Spleen (tissue), 7 donors: ENCODE measurements at regions not wholly inside any gene's neighbourhood (a gene's known extent, or its start where the extent isn't known, plus 50 kb on each side); places are given as distances from the start of the nearest gene placed in this dataset.

ENCODE experiments used
- CTCF ChIP-seq, 11 experiments: fragments of 200-600 bp in 7 of 11; fragments of 450-650 bp in 4 of 11; sonication (generic) in 4 of 11; IDR thresholded peaks in 8 of 11; conservative IDR thresholded peaks in 3 of 11; 1 replicate in 7 of 11; 2 replicates in 4 of 11; pipeline versions ENCODE4 v1.4.0 to v1.8.0; 2016 to 2021; ENCODE audit warnings: antibody characterized with exemption in 11 of 11, inconsistent platforms in 4 of 11, mild to moderate bottlenecking in 1 of 11
- POLR2A ChIP-seq, 3 donors: fragments of 450-650 bp; IDR thresholded peaks; one replicate each; pipeline ENCODE4 v1.5.1; 2017; ENCODE audit warnings: antibody characterized with exemption in 3 of 3, mild to moderate bottlenecking in 1 of 3
- POLR2AphosphoS5 ChIP-seq, 3 donors: sonication (generic); formaldehyde crosslinking; IDR thresholded peaks; one replicate each; pipeline ENCODE4 v1.5.1; 2017; ENCODE audit warnings: antibody characterized with exemption in 3 of 3
- donor health status: DM: no; HTN: no; CAD: no; lungs with moderate emphysema.
- donor health status: DM: no; HTN: no; CAD: no.
- donor health status: DM: no; HTN: no; CAD: no.

GRCh38 chr10:23914641-23915040, 294.3 kb upstream of the KIAA1217 start:
- TF ChIP-seq CTCF (IDR thresholded peaks at IDR 0.05 in 8 of 11, conservative IDR thresholded peaks at IDR 0.05 in 3 of 11) = no peak
- TF ChIP-seq POLR2AphosphoS5 (IDR thresholded peaks at IDR 0.05) = no peak
- no peak for TF ChIP-seq POLR2A (IDR thresholded peaks at IDR 0.05)
